IMR-90 (cell line): ENCODE measurements at regions not wholly inside any gene's neighbourhood (a gene's known extent, or its start where the extent isn't known, plus 50 kb on each side); places are given as distances from the start of the nearest gene placed in this dataset.

Experiments used
- ATAC-seq: fragments of 200-7000 bp; cut with Tn5 transposase; 2 replicates; pipeline ENCODE4 v1.9.1; 2020; ENCODE audit warnings: low read depth, mild to moderate bottlenecking, moderate library complexity
- BruUV-seq: library from RNA; stranded (reverse); fragments of 400-500 nt; replicated peaks from 2 replicates; lab custom pipeline; 2021; lab: Mats Ljungman, UMichigan
- CTCF ChIA-PET: fragments of 300-600 bp; formaldehyde crosslinking; extraction: SDS; loops from one replicate; lab custom pipeline; 2021; ENCODE audit warnings: antibody characterized with exemption; lab: Yijun Ruan, JAX
- POLR2A ChIA-PET: fragments of 300-600 bp; sonication (Branson Sonifier 250); formaldehyde crosslinking; loops from one replicate; lab custom pipeline; 2022; ENCODE audit warnings: antibody characterized with exemption; ENCODE audit not compliant: unreplicated experiment; lab: Charles Lee
- DNase-seq: peaks from one replicate; pipeline ENCODE4 v3.0.0; 2013
- H2AFZ ChIP-seq: replicated peaks from 2 replicates; pipeline ENCODE3; 2013; ENCODE audit warnings: low read length, mild to moderate bottlenecking; ENCODE audit not compliant: poor library complexity
- H2AK5ac ChIP-seq: 2 replicates; pipeline ENCODE4 v1.6.1; 2013; ENCODE audit warnings: low read depth, low read length, inconsistent platforms
- H2AK9ac ChIP-seq: replicated peaks from 2 replicates; pipeline ENCODE3; 2013; ENCODE audit warnings: mild to moderate bottlenecking, low read depth, low read length, moderate library complexity; ENCODE audit not compliant: poor library complexity
- H2BK120ac ChIP-seq: 2 replicates; pipeline ENCODE4 v1.6.1; 2013; ENCODE audit warnings: low read depth, low read length, inconsistent platforms
- H2BK15ac ChIP-seq: 3 replicates; pipeline ENCODE4 v1.6.1; 2013; ENCODE audit warnings: low read depth, low read length, inconsistent platforms
- H2BK20ac ChIP-seq: 2 replicates; pipeline ENCODE4 v1.6.1; 2013; ENCODE audit warnings: low read depth, mild to moderate bottlenecking, inconsistent platforms, low read length, moderate library complexity
- H2BK5ac ChIP-seq: 2 replicates; pipeline ENCODE4 v1.6.1; 2013; ENCODE audit warnings: mild to moderate bottlenecking, low read depth, low read length, inconsistent platforms; ENCODE audit not compliant: poor library complexity, severe bottlenecking
- H3K14ac ChIP-seq: replicated peaks from 2 replicates; pipeline ENCODE4 v1.6.1; 2013; ENCODE audit warnings: low read depth, low read length, inconsistent platforms
- H3K18ac ChIP-seq: 2 replicates; pipeline ENCODE4 v1.6.1; 2013; ENCODE audit warnings: low read depth, low read length, control low read depth
- H3K23ac ChIP-seq: 2 replicates; pipeline ENCODE4 v1.6.1; 2013; ENCODE audit warnings: low read depth, low read length, inconsistent platforms
- H3K27ac ChIP-seq: 2 replicates; pipeline ENCODE4 v1.5.1; 2013; ENCODE audit warnings: mild to moderate bottlenecking, control low read depth, low read length; ENCODE audit not compliant: insufficient read depth
- H3K27me3 ChIP-seq: 2 replicates; pipeline ENCODE4 v1.6.1; 2013; ENCODE audit warnings: low read length; ENCODE audit not compliant: control insufficient read depth, insufficient read depth
- H3K36me3 ChIP-seq: 2 replicates; pipeline ENCODE4 v1.6.1; 2013; ENCODE audit warnings: low read length, mixed read lengths; ENCODE audit not compliant: control insufficient read depth, insufficient read depth
- H3K4ac ChIP-seq: 2 replicates; pipeline ENCODE4 v1.6.1; 2013; ENCODE audit warnings: low read depth, low read length, inconsistent platforms
- H3K4me1 ChIP-seq: 2 replicates; pipeline ENCODE4 v1.6.1; 2013; ENCODE audit warnings: low read length, mixed read lengths; ENCODE audit not compliant: control insufficient read depth, insufficient read depth
- H3K4me2 ChIP-seq: 2 replicates; pipeline ENCODE4 v1.6.1; 2013; ENCODE audit warnings: low read depth, mild to moderate bottlenecking, control low read depth, low read length, moderate library complexity
- H3K4me3 ChIP-seq: 2 replicates; pipeline ENCODE4 v1.5.1; 2013; ENCODE audit warnings: low read depth, mild to moderate bottlenecking, control low read depth, low read length, moderate library complexity; ENCODE audit not compliant: insufficient read depth
- H3K56ac ChIP-seq: 2 replicates; pipeline ENCODE4 v1.6.1; 2013; ENCODE audit warnings: low read length, inconsistent platforms; ENCODE audit not compliant: insufficient read depth; ENCODE audit errors: extremely low read depth
- H3K79me1 ChIP-seq, 2 experiments: 2 replicates each; pipeline ENCODE4 v1.6.1; 2013; ENCODE audit warnings: low read length in 2 of 2, inconsistent platforms in 1 of 2, low read depth in 1 of 2
- H3K9ac ChIP-seq: 2 replicates; pipeline ENCODE4 v1.6.1; 2013; ENCODE audit warnings: low read depth, low read length, control low read depth
- H3K9me1 ChIP-seq: 2 replicates; pipeline ENCODE4 v1.6.1; 2013; ENCODE audit warnings: low read length, inconsistent platforms; ENCODE audit not compliant: insufficient read depth
- H3K9me3 ChIP-seq: 2 replicates; pipeline ENCODE4 v1.6.1; 2013; ENCODE audit warnings: low read length; ENCODE audit not compliant: control insufficient read depth, insufficient read depth
- H4K20me1 ChIP-seq: 2 replicates; pipeline ENCODE4 v1.6.1; 2013; ENCODE audit warnings: low read length, inconsistent platforms; ENCODE audit not compliant: insufficient read depth
- H4K5ac ChIP-seq: 2 replicates; pipeline ENCODE4 v1.6.1; 2013; ENCODE audit warnings: mild to moderate bottlenecking, low read depth, low read length, control low read depth
- H4K8ac ChIP-seq, 2 experiments: 2 replicates each; pipeline ENCODE4 v1.6.1; 2013; ENCODE audit warnings: low read depth in 2 of 2, low read length in 2 of 2, control low read depth in 1 of 2, inconsistent platforms in 1 of 2
- H4K91ac ChIP-seq: 2 replicates; pipeline ENCODE4 v1.6.1; 2013; ENCODE audit warnings: low read depth, low read length, inconsistent platforms; ENCODE audit not compliant: insufficient read depth
- BHLHE40 ChIP-seq: fragments of 150-350 bp; IDR thresholded peaks from 2 replicates; pipeline ENCODE4 v1.6.1; 2016; ENCODE audit warnings: mild to moderate bottlenecking, low read depth, low read length
- CEBPB ChIP-seq: IDR thresholded peaks from 2 replicates; pipeline ENCODE4 v1.6.1; 2012; ENCODE audit warnings: low read depth, low read length, improper control_type of control experiment
- CHD1 ChIP-seq: IDR thresholded peaks from 2 replicates; pipeline ENCODE4 v1.6.1; 2012; ENCODE audit warnings: low read depth, low read length, improper control_type of control experiment
- FOS ChIP-seq: fragments of 150-350 bp; IDR thresholded peaks from 2 replicates; pipeline ENCODE4 v1.6.1; 2016; ENCODE audit warnings: low read depth, low read length
- MAFK ChIP-seq: IDR thresholded peaks from 2 replicates; pipeline ENCODE4 v1.6.1; 2012; ENCODE audit warnings: low read depth, low read length, improper control_type of control experiment
- MAZ ChIP-seq: IDR thresholded peaks from 2 replicates; pipeline ENCODE4 v1.6.1; 2012; ENCODE audit warnings: low read depth, mild to moderate bottlenecking, low read length, improper control_type of control experiment, moderate library complexity, borderline replicate concordance
- MXI1 ChIP-seq: IDR thresholded peaks from 2 replicates; pipeline ENCODE4 v1.6.1; 2012; ENCODE audit warnings: low read depth, mild to moderate bottlenecking, low read length, moderate library complexity, borderline replicate concordance
- NFE2L2 ChIP-seq: fragments of 150-350 bp; IDR thresholded peaks from 2 replicates; pipeline ENCODE4 v1.6.1; 2016; ENCODE audit warnings: low read depth, mild to moderate bottlenecking, low read length
- POLR2A ChIP-seq: IDR thresholded peaks from 2 replicates; pipeline ENCODE4 v1.6.1; 2012; ENCODE audit warnings: mild to moderate bottlenecking, low read depth, low read length
- RAD21 ChIP-seq: IDR thresholded peaks from 2 replicates; pipeline ENCODE4 v1.6.1; 2012; ENCODE audit warnings: low read length, improper control_type of control experiment
- RCOR1 ChIP-seq: IDR thresholded peaks from 2 replicates; pipeline ENCODE4 v1.6.1; 2012; ENCODE audit warnings: mild to moderate bottlenecking, low read length, improper control_type of control experiment; ENCODE audit not compliant: insufficient replicate concordance
- RFX5 ChIP-seq: IDR thresholded peaks from 2 replicates; pipeline ENCODE4 v1.8.0; 2012; ENCODE audit warnings: low read depth, mild to moderate bottlenecking, low read length, moderate library complexity
- SMC3 ChIP-seq: fragments of 150-350 bp; IDR thresholded peaks from 2 replicates; pipeline ENCODE4 v1.6.1; 2016; ENCODE audit warnings: low read depth, mild to moderate bottlenecking, antibody characterized with exemption, low read length, moderate library complexity
- USF2 ChIP-seq: fragments of 150-350 bp; IDR thresholded peaks from 2 replicates; pipeline ENCODE4 v1.6.1; 2017; ENCODE audit warnings: mild to moderate bottlenecking, antibody characterized with exemption, low read length, low read depth
- WGBS, 2 experiments: methylation state at CpG; one replicate each; pipeline versions ENCODE4 v1.1.5 to v1.1.7; 2013; ENCODE audit warnings: missing lambda C conversion rate in 2 of 2; ENCODE audit not compliant: insufficient read length in 1 of 2; ENCODE audit errors: extremely low coverage in 2 of 2; 5-methylcytosine and 5-hydroxymethylcytosine counted together
- dilution Hi-C: fragments of 300-500 bp; cut with HindIII; formaldehyde crosslinking; loops from one replicate; pipeline ENCODE4 v1.14.3; 2018; ENCODE audit warnings: low sequenced_read_pairs; ENCODE audit not compliant: unreplicated experiment
- in situ Hi-C: fragments of 300-500 bp; cut with MboI; formaldehyde crosslinking; loops from 3 replicates; pipeline ENCODE4 v1.14.3; 2019; ENCODE audit warnings: low sequenced_read_pairs, inconsistent platforms, mixed read lengths
- intact Hi-C: fragments of 100-400 bp; cut with micrococcal nuclease; formaldehyde crosslinking; loops from 2 replicates; pipeline ENCODE4 v1.10.0; 2022
- TF ChIP-seq, protein P1 (sequence below): conservative IDR thresholded peaks from 2 replicates; pipeline ENCODE4 v1.5.1; 2012; ENCODE audit warnings: mild to moderate bottlenecking, low read depth, low read length, improper control_type of control experiment
- TF ChIP-seq, protein P2 (sequence below): fragments of 150-350 bp; IDR thresholded peaks from 2 replicates; pipeline ENCODE4 v1.6.1; 2016; ENCODE audit warnings: low read depth, mild to moderate bottlenecking, low read length, moderate library complexity, borderline replicate concordance

GRCh38 chr16:61179561-61179960, 856.7 kb downstream of the CDH8 start:
- Histone ChIP-seq H3K9ac (no peak overlapping the region), H4K8ac (no peak overlapping the region)

More at GRCh38 chr16:61179561-61179960, 856.7 kb downstream of the CDH8 start:
- Histone ChIP-seq H3K9me1 (no peaks in the 10 kb centered on the region), H4K20me1 (no peaks in the 10 kb centered on the region), H2AK9ac (no peak overlapping the region), H3K56ac (no peak overlapping the region), H4K91ac (no peak overlapping the region), H3K18ac (no peak overlapping the region), H3K9me3 (peaks cover 4% of the 10 kb centered on the region; the same call in 1 of the 2 replicates), H4K5ac (no peak overlapping the region), H3K23ac (no peak overlapping the region), H3K27me3 (no peaks in the 10 kb centered on the region), H3K14ac (no peak overlapping the region), H3K4ac (no peak overlapping the region), H2BK120ac (no peak overlapping the region), H2BK15ac (no peak overlapping the region), H2AK5ac (no peak overlapping the region), H3K4me3 (no peak overlapping the region), H3K79me1 (no peaks in the 10 kb centered on the region), H3K27ac (no peak overlapping the region), H3K4me2 (no peak overlapping the region), H3K36me3 (no peaks in the 10 kb centered on the region), H3K4me1 (no peaks in the 10 kb centered on the region), H2BK20ac (no peak overlapping the region), H2BK5ac (no peak overlapping the region), H2AFZ (no peak overlapping the region)
- no TSS peak for BruUV-seq
- no CpG with 5 or more reads among the region's 2 CpGs for WGBS, 2 experiments
- CTCF ChIA-PET, result no interaction called here
- POLR2A ChIA-PET, result no interaction called here
- dilution Hi-C loops, result no loop called here
- TF ChIP-seq USF2 (no peak), MXI1 (no peak), SMC3 (no peak), MAFK (no peak), CEBPB (no peak), CHD1 (no peak), MAZ (no peak), NFE2L2 (no peak), FOS (no peak), RFX5 (no peak), RCOR1 (no peak), RAD21 (no peak), BHLHE40 (no peak), POLR2A (no peak)
- TF ChIP-seq, protein P1, sequence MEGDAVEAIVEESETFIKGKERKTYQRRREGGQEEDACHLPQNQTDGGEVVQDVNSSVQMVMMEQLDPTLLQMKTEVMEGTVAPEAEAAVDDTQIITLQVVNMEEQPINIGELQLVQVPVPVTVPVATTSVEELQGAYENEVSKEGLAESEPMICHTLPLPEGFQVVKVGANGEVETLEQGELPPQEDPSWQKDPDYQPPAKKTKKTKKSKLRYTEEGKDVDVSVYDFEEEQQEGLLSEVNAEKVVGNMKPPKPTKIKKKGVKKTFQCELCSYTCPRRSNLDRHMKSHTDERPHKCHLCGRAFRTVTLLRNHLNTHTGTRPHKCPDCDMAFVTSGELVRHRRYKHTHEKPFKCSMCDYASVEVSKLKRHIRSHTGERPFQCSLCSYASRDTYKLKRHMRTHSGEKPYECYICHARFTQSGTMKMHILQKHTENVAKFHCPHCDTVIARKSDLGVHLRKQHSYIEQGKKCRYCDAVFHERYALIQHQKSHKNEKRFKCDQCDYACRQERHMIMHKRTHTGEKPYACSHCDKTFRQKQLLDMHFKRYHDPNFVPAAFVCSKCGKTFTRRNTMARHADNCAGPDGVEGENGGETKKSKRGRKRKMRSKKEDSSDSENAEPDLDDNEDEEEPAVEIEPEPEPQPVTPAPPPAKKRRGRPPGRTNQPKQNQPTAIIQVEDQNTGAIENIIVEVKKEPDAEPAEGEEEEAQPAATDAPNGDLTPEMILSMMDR, result no peak
- TF ChIP-seq, protein P2, sequence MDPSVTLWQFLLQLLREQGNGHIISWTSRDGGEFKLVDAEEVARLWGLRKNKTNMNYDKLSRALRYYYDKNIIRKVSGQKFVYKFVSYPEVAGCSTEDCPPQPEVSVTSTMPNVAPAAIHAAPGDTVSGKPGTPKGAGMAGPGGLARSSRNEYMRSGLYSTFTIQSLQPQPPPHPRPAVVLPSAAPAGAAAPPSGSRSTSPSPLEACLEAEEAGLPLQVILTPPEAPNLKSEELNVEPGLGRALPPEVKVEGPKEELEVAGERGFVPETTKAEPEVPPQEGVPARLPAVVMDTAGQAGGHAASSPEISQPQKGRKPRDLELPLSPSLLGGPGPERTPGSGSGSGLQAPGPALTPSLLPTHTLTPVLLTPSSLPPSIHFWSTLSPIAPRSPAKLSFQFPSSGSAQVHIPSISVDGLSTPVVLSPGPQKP, result no peak
- in situ Hi-C loops, result no loop called here
- intact Hi-C loops, result no loop called here
- ATAC-seq, result no peak
- no peak for DNase-seq
